Forelimb muscle (tissue), 1 donor: ENCODE measurements at regions not wholly inside any gene's neighbourhood (a gene's known extent, or its start where the extent isn't known, plus 50 kb on each side); places are given as distances from the start of the nearest gene placed in this dataset.

Experiments used
- DNase-seq: peaks from one replicate; pipeline ENCODE4 v3.0.0-alpha.2; 2013; ENCODE audit warnings: low read depth

GRCh38 chr2:196356332-196356731, 185.0 kb upstream of the STK17B start:
- no peak for DNase-seq

DNA sequence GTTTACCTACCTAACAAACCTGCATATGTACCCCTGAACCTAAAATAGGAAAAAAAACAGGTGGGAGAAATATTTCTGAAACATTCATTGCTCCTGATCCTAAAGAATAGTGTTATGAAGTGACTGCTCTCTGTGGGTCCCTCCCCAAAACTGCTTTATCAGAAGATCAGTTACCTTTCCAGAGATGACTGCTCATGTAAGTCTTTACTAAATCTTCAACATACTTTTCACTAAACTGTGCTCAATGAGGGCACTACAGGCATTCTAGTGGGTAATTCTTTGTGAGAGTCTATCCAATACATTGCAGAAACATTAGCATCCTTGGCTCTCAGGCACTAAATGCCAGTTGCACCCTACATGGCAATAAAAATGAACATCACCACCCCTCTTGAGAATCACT, 189.3 kb upstream of the STK17B start:
- DNase-seq = no peak

- DNase-seq = peak; percentile 25
These were observed 190.4 kb upstream of the STK17B start for GRCh38 chr2:196361606-196362326.

DNA sequence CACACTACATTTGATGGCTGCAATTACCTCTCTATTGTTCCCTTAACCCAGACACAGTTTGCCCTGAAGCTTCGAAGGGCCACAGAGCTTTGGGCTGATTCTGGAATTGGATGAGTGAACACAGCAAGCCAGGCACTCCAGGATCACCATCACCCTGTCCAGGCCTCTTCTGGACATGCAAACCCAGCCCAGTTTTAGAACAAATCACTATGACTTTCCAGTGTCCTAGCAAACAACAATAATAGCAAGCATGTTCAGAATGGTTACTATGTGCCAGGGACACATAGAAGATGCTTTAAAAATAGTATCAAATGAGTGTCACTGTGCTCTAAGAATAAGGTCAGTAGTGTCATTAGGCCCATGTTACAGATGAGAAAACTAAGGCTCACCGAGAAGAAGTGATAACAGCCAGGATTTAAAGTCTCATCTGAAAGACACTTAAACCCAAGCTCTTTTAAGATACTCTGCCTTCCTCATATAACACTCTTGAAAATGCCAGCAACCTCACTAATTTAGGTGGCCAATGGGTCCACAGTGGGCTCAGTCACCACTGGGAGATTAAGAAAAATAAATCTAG, 191.7 kb upstream of the STK17B start:
- no peak for DNase-seq

GRCh38 chr2:196365145-196365544, 193.8 kb upstream of the STK17B start:
- DNase-seq = no peak

DNA sequence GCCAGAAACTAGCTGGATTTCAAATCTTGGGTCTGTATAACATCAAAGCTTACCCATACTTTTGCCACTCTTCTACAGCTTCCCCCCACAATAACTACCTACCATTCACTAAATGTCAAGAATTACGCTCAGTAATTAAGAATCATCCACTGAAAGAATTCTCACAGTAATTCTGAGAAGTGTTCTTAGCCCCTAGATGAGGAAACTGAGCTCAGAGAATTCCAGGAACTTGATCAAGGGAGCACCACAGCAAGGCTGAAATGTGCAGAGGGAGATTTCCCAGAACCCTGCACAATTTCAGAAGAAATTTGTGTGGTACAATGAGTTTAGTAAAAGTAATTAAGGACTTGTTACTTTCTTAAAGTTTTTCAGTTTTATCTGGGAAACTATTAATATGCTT, 194.5 kb upstream of the STK17B start:
- DNase-seq = no peak

GRCh38 chr2:196367633-196368032, 196.3 kb upstream of the STK17B start:
- DNase-seq = no peak

GRCh38 chr2:196368546-196369225, 197.3 kb upstream of the STK17B start:
- DNase-seq = no peak

DNA sequence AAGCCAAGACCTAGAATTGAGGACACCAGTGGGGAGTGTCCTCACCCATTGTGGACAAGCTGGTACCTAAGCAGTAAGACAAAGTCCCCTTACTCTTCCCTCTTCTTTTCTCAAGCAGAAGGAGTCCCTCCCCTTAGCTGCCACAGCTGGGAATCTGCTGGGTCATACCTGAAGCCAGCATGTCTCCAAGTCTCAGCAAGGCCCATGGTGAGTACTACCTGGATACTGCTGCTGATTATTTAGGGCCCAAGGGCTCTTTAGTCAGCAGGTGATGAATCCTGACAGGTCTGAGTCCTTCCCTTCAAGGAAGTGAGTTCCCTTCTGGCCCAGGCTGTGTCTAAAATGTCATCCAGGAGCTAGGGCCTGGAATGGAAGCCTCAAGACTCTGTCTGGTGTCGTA, 198.6 kb upstream of the STK17B start:
- DNase-seq = no peak

DNA sequence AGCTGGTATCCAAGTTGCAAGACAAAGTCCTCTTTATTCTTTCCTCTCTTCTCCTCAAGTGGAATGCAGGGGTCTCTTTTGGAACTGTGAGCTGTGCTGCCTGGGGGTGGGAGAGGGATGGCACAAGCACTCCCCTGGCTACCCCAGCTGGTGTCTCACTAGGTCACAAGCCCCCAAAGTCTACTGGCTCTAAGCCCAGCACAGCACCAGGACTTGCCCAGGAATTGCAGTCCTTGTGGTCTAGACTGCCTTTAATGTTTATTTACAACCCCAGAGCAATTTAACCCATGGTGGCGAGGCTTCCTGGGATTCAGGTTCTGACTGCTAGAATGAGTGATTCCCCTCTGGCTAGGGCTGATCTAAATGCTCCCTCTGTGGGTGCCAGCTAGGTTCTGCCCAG, 199.0 kb upstream of the STK17B start:
- no peak for DNase-seq

DNA sequence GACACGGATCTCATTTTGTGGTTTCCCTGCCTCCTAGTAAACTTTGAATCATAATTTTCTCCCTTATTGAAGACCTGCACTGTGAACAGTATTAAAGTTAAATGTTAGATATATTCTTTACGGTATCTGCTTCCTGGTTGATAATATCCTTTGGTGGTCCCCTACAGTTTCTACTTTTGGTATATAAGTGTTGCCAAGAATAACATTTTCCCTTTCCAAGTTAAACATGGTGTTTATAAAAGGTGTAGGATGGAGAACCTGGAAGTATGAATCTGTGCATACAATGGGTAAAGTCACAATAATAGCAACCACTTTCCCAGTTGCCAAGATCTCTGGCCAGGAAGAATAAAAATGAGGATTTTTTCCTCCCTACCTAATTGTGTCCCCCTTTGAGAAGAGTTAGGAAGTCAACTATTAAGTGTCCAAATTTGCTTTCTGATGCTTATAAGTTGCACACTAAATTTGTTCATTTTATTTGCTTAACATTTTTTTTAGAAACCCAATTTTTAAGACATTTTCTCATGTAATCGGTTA, 201.0 kb upstream of the STK17B start:
- DNase-seq = no peak

DNA sequence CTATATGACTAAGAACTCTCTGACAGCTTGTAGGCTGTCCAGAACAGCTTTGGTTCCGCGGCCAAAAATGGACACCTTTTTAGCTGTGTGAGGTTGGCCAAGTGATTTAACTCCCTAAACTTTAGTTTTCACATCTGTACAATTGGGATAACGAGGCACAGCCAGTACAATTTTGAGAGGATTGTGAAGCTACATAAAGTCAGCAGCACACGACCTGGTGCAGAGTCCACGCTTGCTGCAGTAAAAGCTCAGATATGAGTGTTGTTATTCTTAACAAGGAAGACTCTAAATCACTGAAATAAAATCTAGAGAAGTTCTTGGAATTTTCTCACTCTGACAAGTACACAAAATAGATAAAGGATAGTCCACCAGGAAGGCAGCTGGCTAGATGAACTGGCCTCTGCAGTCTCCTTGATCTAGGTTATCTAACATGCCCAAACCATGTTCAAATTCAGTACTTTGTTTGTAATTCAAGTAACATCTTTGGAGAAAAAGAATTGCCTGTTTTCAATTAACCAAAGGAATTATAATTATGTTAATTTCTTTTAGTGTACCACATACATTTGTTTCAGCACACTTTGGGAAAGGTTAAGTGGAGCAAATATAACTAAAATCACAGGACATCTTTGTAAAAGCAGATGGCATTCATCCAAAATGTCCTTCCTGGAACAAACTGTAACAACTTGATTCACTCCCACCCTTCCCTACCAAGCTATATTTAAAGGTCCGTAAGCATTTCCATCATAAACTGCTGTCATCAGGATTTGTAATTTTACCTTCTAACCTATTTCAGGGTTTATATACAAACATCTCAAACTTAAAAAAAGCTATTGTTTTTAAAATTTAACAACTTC, 201.7 kb upstream of the STK17B start:
- DNase-seq = peak; percentile 32

- DNase-seq = peak; percentile 32
These were observed 205.9 kb upstream of the STK17B start for GRCh38 chr2:196376984-196377877.

DNA sequence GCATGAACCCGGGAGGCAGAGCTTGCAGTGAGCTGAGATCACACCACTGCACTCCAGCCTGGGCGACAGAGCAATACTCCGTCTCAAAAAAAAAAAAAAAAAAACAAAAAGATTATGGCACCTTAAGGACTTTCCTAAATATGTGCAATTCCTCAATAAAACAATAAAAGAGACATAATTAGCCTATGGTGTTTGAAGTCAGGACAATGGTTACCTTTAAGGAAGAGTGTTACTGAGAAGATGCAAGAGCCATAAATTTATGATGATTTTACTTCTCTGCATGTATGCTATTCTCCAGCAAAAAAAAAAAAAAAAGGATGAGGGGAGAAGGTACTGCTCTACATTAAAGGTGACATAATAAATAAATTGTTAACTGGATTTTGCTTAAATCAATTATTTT, 208.2 kb upstream of the STK17B start:
- no peak for DNase-seq

GRCh38 chr2:196380098-196380497, 208.7 kb upstream of the STK17B start:
- DNase-seq = no peak

- DNase-seq = no peak
These were observed 209.2 kb upstream of the STK17B start for GRCh38 chr2:196380575-196380974.

GRCh38 chr2:196381464-196381863, 210.1 kb upstream of the STK17B start:
- no peak for DNase-seq

DNA sequence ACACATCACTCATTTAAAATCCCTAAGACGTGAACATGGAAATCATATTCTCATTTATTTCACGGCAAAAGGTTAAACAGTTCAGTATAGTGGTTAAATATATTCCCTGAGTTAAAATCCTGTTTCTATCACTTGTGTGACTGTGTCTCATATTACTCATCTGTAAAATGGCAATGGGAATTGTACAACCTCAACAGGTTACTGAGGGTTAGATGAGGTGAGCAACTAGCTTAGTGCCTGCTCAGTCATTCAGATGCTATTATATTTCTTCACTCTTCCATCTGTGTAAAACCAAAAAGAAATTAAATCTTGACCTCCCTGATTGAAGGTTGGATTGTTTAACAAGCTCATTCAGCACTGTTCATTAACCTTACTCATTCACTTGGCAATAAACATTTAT, 212.4 kb upstream of the STK17B start:
- no peak for DNase-seq

DNA sequence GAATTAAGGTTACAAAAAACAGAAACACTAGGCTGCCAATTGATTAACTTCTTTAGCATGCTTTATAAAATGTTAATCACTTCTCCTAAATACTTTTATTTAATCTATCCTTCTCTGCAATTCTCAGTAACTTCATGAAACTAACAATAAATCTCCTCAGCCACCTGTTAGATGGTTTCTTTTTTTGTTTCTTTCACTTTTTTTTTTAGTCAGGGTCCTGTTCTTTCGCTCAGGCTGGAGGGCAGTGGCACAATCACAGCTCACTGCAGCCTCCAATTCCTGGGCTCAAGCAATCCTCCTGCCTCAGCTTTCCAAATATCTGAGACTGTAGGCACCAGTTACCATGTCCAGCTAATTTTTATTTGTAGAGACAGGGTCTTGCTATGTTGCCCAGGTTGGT, 213.4 kb upstream of the STK17B start:
- DNase-seq = no peak

DNA sequence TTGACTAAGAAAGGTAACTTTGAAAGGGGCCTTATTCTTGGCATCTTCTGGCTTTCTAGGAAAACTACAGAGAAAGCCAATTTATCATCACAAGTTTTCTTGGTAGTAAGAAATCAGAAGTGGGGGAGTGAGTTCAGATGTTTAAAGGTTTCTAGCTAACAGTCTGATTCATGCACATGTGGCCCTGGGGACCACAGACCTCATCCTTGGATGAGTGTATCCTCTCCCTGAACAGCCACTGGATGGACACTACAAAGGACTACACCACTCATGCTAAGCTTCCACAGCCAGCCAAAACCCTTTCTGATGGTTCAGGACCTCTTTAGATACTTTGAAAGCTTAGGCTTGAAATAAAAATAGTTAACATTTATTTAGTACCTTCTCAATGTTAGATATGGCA, 218.3 kb upstream of the STK17B start:
- no peak for DNase-seq
